PC-9 (cell line): ENCODE measurements at regions not wholly inside any gene's neighbourhood (a gene's known extent, or its start where the extent isn't known, plus 50 kb on each side); places are given as distances from the start of the nearest gene placed in this dataset.

Source experiments
- BruUV-seq: library from RNA; stranded (reverse); fragments of 400-500 nt; replicated peaks from 2 replicates; lab custom pipeline; 2021; lab: Mats Ljungman, UMichigan
- CTCF ChIA-PET: fragments of 300-600 bp; sonication (Branson Sonifier 250); formaldehyde crosslinking; loops from one replicate; lab custom pipeline; 2022; ENCODE audit warnings: antibody characterized with exemption; lab: Charles Lee
- POLR2A ChIA-PET: fragments of 300-600 bp; sonication (Branson Sonifier 250); formaldehyde crosslinking; loops from one replicate; lab custom pipeline; 2022; ENCODE audit warnings: antibody characterized with exemption; ENCODE audit not compliant: unreplicated experiment; lab: Charles Lee
- DNase-seq, 2 experiments: peaks; one replicate each; pipeline versions ENCODE4 v3.0.0 to v3.0.0-alpha.2; 2015 to 2022; ENCODE audit warnings: mixed read lengths in 1 of 2
- H2AFZ ChIP-seq: fragments of 200-600 bp; sonication (generic); 2 replicates; pipeline ENCODE4 v1.8.1; 2017; ENCODE audit warnings: antibody characterized with exemption
- H3F3A ChIP-seq: fragments of 200-600 bp; sonication (generic); 2 replicates; pipeline ENCODE4 v1.8.1; 2017; ENCODE audit warnings: antibody characterized with exemption, mild to moderate bottlenecking, low read depth; ENCODE audit not compliant: insufficient read depth
- H3K27ac ChIP-seq: fragments of 200-600 bp; sonication (generic); 2 replicates; pipeline ENCODE4 v1.6.1; 2016; ENCODE audit warnings: mixed run types
- H3K27me3 ChIP-seq: fragments of 200-600 bp; sonication (generic); 2 replicates; pipeline ENCODE4 v1.6.1; 2016; ENCODE audit warnings: low read depth, mixed run types; ENCODE audit not compliant: insufficient read depth
- H3K36me3 ChIP-seq: fragments of 200-600 bp; sonication (generic); 2 replicates; pipeline ENCODE4 v1.6.1; 2016; ENCODE audit warnings: low read depth, mixed run types
- H3K4me1 ChIP-seq: fragments of 200-600 bp; sonication (generic); replicated peaks from 2 replicates; pipeline ENCODE4 v1.6.1; 2016; ENCODE audit warnings: mixed run types; ENCODE audit not compliant: insufficient read depth
- H3K4me2 ChIP-seq: fragments of 200-600 bp; sonication (generic); 2 replicates; pipeline ENCODE4 v1.6.1; 2017; ENCODE audit warnings: mixed run types
- H3K4me3 ChIP-seq: fragments of 200-600 bp; sonication (generic); 2 replicates; pipeline ENCODE4 v1.6.1; 2016; ENCODE audit warnings: mixed run types
- H3K79me2 ChIP-seq: fragments of 200-600 bp; sonication (generic); 2 replicates; pipeline ENCODE4 v1.6.1; 2017; ENCODE audit warnings: low read depth, mixed run types
- H3K9me2 ChIP-seq: fragments of 200-600 bp; sonication (generic); 2 replicates; pipeline ENCODE4 v1.8.1; 2017; ENCODE audit warnings: mild to moderate bottlenecking; ENCODE audit not compliant: insufficient read depth
- H3K9me3 ChIP-seq: fragments of 200-600 bp; sonication (generic); 2 replicates; pipeline ENCODE4 v1.8.1; 2016; ENCODE audit warnings: low read depth; ENCODE audit not compliant: insufficient read depth
- H4K20me1 ChIP-seq: fragments of 200-600 bp; sonication (generic); 2 replicates; pipeline ENCODE4 v1.8.1; 2017; ENCODE audit not compliant: insufficient read depth
- CTCF ChIP-seq: fragments of 200-600 bp; sonication (generic); conservative IDR thresholded peaks from 2 replicates; pipeline ENCODE4 v1.6.1; 2017; ENCODE audit warnings: mixed run types, antibody characterized with exemption, mild to moderate bottlenecking, moderate library complexity
- EZH2 ChIP-seq: fragments of 200-600 bp; sonication (generic); IDR thresholded peaks from 2 replicates; pipeline ENCODE4 v1.8.0; 2017; ENCODE audit warnings: antibody characterized with exemption, low read depth
- intact Hi-C: fragments of 100-400 bp; cut with micrococcal nuclease; formaldehyde crosslinking; loops from one replicate; pipeline ENCODE4 v1.10.0; 2022; ENCODE audit not compliant: unreplicated experiment

GRCh38 chr2:56082665-56083064 lies 101.1 kb upstream of the CCDC85A start:
- CTCF ChIA-PET = no interaction called here

GRCh38 chr2:56084111-56084901 lies 99.5 kb upstream of the CCDC85A start:
- POLR2A ChIA-PET = interaction anchor here (0.6 kb wide), 1 partner anchor 1033 kb away, joined by 7 read pairs; no protein-coding TSS in a partner anchor
- Histone ChIP-seq H4K20me1 (no peaks in the 10 kb centered on the region), H3K36me3 (no peaks in the 10 kb centered on the region), H3K4me2 (no peak overlapping the region), H3K9me3 (no peaks in the 10 kb centered on the region), H3F3A (no peaks in the 10 kb centered on the region), H3K79me2 (no peaks in the 10 kb centered on the region), H3K4me3 (no peak overlapping the region), H3K9me2 (no peaks in the 10 kb centered on the region), H3K4me1 (no peaks in the 10 kb centered on the region), H3K27me3 (no peaks in the 10 kb centered on the region), H3K27ac (no peak overlapping the region), H2AFZ (no peak overlapping the region)
- intact Hi-C loops = no loop called here
- CTCF ChIA-PET = no interaction called here
- TF ChIP-seq CTCF (no peak), EZH2 (no peak)
- BruUV-seq = no TSS peak
- no peak for DNase-seq

More at GRCh38 chr2:56082665-56083064, 101.1 kb upstream of the CCDC85A start:
- Histone ChIP-seq H3K9me3 (no peaks in the 10 kb centered on the region), H3K4me1 (no peaks in the 10 kb centered on the region), H4K20me1 (no peaks in the 10 kb centered on the region), H3K27me3 (no peaks in the 10 kb centered on the region), H2AFZ (no peak overlapping the region), H3K36me3 (no peaks in the 10 kb centered on the region), H3K4me3 (no peak overlapping the region), H3K79me2 (no peaks in the 10 kb centered on the region), H3K4me2 (no peak overlapping the region), H3K9me2 (no peaks in the 10 kb centered on the region), H3F3A (no peaks in the 10 kb centered on the region), H3K27ac (no peak overlapping the region)
- intact Hi-C loops = no loop called here
- no peak for TF ChIP-seq CTCF
- TF ChIP-seq EZH2 = no peak
- no peak for DNase-seq
- BruUV-seq = no TSS peak
- POLR2A ChIA-PET = no interaction called here

- no TSS peak for BruUV-seq
- CTCF ChIA-PET = no interaction called here
- TF ChIP-seq CTCF (no peak), EZH2 (no peak)
These were observed 97.5 kb upstream of the CCDC85A start for GRCh38 chr2:56086336-56086735.

More at GRCh38 chr2:56086336-56086735, 97.5 kb upstream of the CCDC85A start:
- intact Hi-C loops = no loop called here
- no peaks in the 10 kb centered on the region for H3K4me1 ChIP-seq
- peaks cover 8% of the 10 kb centered on the region for H3K27me3 ChIP-seq
- H4K20me1 ChIP-seq = no peaks in the 10 kb centered on the region
- H3K4me3 ChIP-seq = no peak overlapping the region
- no peaks in the 10 kb centered on the region for H3K79me2 ChIP-seq
- no peak overlapping the region for H3K4me2 ChIP-seq
- no peak for DNase-seq
- no peaks in the 10 kb centered on the region for H3K9me2 ChIP-seq
- POLR2A ChIA-PET = interaction anchor here (0.6 kb wide), 1 partner anchor 163 kb away, joined by 3 read pairs; no protein-coding TSS in a partner anchor
- no peak overlapping the region for H2AFZ ChIP-seq
- no peaks in the 10 kb centered on the region for H3K36me3 ChIP-seq
- no peaks in the 10 kb centered on the region for H3F3A ChIP-seq
- no peak overlapping the region for H3K27ac ChIP-seq
- no peaks in the 10 kb centered on the region for H3K9me3 ChIP-seq
